Thoracic aorta (tissue), 2 donors: ENCODE measurements at regions not wholly inside any gene's neighbourhood (a gene's known extent, or its start where the extent isn't known, plus 50 kb on each side); places are given as distances from the start of the nearest gene placed in this dataset.

Experiments
- ATAC-seq: fragments of 150-250 bp; one replicate; pipeline ENCODE4 v1.8.0; 2017; ENCODE audit warnings: low read depth; ENCODE audit not compliant: insufficient number of reproducible peaks, low FRiP score
- DNase-seq: peaks from one replicate; pipeline ENCODE4 v3.0.0-alpha.2; 2020; ENCODE audit warnings: low spot score
- H3K27ac ChIP-seq, 2 donors: fragments of 200-600 bp; sonication (generic); 1 replicate in 1 of 2; 2 replicates in 1 of 2; pipeline ENCODE4 v1.5.1; 2016; ENCODE audit warnings: mild to moderate bottlenecking in 2 of 2, moderate library complexity in 2 of 2
- H3K27me3 ChIP-seq: fragments of 200-600 bp; sonication (generic); replicated peaks from 2 replicates; pipeline ENCODE4 v1.6.0; 2016; ENCODE audit warnings: mild to moderate bottlenecking; ENCODE audit not compliant: insufficient read depth
- H3K36me3 ChIP-seq: fragments of 200-600 bp; sonication (generic); one replicate; pipeline ENCODE4 v1.5.1; 2016
- H3K4me1 ChIP-seq, 2 donors: fragments of 200-600 bp; sonication (generic); 1 replicate in 1 of 2; 2 replicates in 1 of 2; pipeline versions ENCODE4 v1.5.1 to v1.6.0; 2016; ENCODE audit warnings: low read depth in 2 of 2, mild to moderate bottlenecking in 1 of 2; ENCODE audit not compliant: control insufficient read depth in 1 of 2
- H3K4me3 ChIP-seq: fragments of 200-600 bp; sonication (generic); 2 replicates; pipeline ENCODE4 v1.5.1; 2016; ENCODE audit warnings: mild to moderate bottlenecking
- H3K9me3 ChIP-seq: fragments of 200-600 bp; sonication (generic); 2 replicates; pipeline ENCODE4 v1.5.1; 2016
- TF ChIP-seq, protein P1 (sequence below): fragments of 200-600 bp; sonication (generic); IDR thresholded peaks from one replicate; pipeline ENCODE4 v1.5.1; 2019; ENCODE audit warnings: antibody characterized with exemption

DNA sequence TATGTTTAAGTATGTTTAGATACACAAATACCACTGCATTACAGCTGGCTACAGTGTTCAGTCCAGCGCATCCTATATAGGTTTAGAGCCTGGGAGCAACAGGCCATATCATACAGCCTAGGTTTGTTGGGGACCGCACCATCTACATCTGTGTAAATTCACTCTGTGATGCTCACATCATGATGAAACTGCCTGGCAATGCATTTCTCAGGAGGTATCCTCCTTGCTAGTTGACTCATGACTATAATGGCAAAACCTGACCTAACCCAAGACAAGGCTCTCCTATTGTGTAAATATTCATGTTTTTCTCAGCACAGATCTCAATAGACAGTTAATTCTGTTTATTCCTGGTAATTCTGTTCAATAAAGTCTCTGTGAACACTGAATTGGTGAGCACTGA is 240.7 kb upstream of the PFKP start:
- Histone ChIP-seq H3K27ac (no peak overlapping the region), H3K36me3 (no peaks in the 10 kb centered on the region), H3K4me3 (no peak overlapping the region), H3K4me1 (no peaks in the 10 kb centered on the region), H3K9me3 (no peaks in the 10 kb centered on the region), H3K27me3 (no peaks in the 10 kb centered on the region)
- TF ChIP-seq, protein P1, sequence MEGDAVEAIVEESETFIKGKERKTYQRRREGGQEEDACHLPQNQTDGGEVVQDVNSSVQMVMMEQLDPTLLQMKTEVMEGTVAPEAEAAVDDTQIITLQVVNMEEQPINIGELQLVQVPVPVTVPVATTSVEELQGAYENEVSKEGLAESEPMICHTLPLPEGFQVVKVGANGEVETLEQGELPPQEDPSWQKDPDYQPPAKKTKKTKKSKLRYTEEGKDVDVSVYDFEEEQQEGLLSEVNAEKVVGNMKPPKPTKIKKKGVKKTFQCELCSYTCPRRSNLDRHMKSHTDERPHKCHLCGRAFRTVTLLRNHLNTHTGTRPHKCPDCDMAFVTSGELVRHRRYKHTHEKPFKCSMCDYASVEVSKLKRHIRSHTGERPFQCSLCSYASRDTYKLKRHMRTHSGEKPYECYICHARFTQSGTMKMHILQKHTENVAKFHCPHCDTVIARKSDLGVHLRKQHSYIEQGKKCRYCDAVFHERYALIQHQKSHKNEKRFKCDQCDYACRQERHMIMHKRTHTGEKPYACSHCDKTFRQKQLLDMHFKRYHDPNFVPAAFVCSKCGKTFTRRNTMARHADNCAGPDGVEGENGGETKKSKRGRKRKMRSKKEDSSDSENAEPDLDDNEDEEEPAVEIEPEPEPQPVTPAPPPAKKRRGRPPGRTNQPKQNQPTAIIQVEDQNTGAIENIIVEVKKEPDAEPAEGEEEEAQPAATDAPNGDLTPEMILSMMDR = no peak
- ATAC-seq = no peak
- no peak for DNase-seq

DNA sequence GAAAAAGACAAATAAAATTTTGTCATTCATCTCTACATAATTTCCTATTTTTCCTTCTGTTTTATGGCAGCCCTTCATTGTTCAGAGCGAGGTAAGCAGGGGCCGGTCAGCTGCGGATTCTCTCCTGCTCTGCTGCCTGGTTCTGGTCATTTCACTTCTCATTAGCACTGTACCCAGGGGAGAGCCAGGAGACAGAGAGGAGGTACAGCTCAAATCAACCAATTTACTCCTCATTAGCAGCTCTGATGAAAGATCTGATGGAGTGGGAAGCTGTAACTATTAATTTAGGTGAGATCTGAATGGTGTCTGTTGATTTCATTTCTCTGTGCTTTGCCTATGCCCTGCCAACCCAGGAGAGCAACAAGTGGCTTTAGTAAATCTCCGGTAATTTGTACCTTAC is 241.5 kb upstream of the PFKP start:
- DNase-seq (no peak), ATAC-seq (no peak)
- H3K4me1 ChIP-seq = no peaks in the 10 kb centered on the region
- no peak overlapping the region for H3K4me3 ChIP-seq
- no peaks in the 10 kb centered on the region for H3K36me3 ChIP-seq
- TF ChIP-seq, protein P1 = no peak
- no peak overlapping the region for H3K27ac ChIP-seq
- H3K9me3 ChIP-seq = no peaks in the 10 kb centered on the region
- H3K27me3 ChIP-seq = no peaks in the 10 kb centered on the region

- H3K27me3 ChIP-seq = no peaks in the 10 kb centered on the region
- no peak for DNase-seq
- no peaks in the 10 kb centered on the region for H3K9me3 ChIP-seq
- ATAC-seq = no peak
- H3K36me3 ChIP-seq = no peaks in the 10 kb centered on the region
- H3K27ac ChIP-seq = no peak overlapping the region
- TF ChIP-seq, protein P1 = no peak
- no peaks in the 10 kb centered on the region for H3K4me1 ChIP-seq
- no peak overlapping the region for H3K4me3 ChIP-seq
Observed at GRCh38 chr10:2817940-2818636, 249.3 kb upstream of the PFKP start.

GRCh38 chr10:2813693-2814092 is 253.7 kb upstream of the PFKP start:
- Histone ChIP-seq H3K27ac (no peak overlapping the region), H3K4me1 (no peaks in the 10 kb centered on the region), H3K9me3 (no peaks in the 10 kb centered on the region), H3K4me3 (no peak overlapping the region), H3K36me3 (no peaks in the 10 kb centered on the region), H3K27me3 (no peaks in the 10 kb centered on the region)
- no peak for DNase-seq
- TF ChIP-seq, protein P1 = no peak
- no peak for ATAC-seq

GRCh38 chr10:2813286-2813685 is 254.1 kb upstream of the PFKP start:
- DNase-seq = no peak
- TF ChIP-seq, protein P1 = no peak
- Histone ChIP-seq H3K4me1 (no peaks in the 10 kb centered on the region), H3K27ac (no peak overlapping the region), H3K9me3 (no peaks in the 10 kb centered on the region), H3K27me3 (no peaks in the 10 kb centered on the region), H3K4me3 (no peak overlapping the region), H3K36me3 (no peaks in the 10 kb centered on the region)
- no peak for ATAC-seq
